Progenitor cell of endocrine pancreas (in vitro differentiated cells): ENCODE measurements at regions not wholly inside any gene's neighbourhood (a gene's known extent, or its start where the extent isn't known, plus 50 kb on each side); places are given as distances from the start of the nearest gene placed in this dataset.

ENCODE experiments used
- DNase-seq: peaks from one replicate; pipeline ENCODE4 v3.0.0; 2021; ENCODE audit warnings: low spot score; ENCODE audit not compliant: unreplicated experiment
- H3K27ac Mint-ChIP-seq: 2 replicates; pipeline ENCODE4 v1.8.0; 2021; ENCODE audit warnings: mild to moderate bottlenecking, moderate library complexity, mixed read lengths
- H3K27me3 Mint-ChIP-seq: 2 replicates; pipeline ENCODE4 v1.8.0; 2021; ENCODE audit warnings: mixed read lengths
- H3K36me3 Mint-ChIP-seq: 2 replicates; pipeline ENCODE4 v1.8.0; 2022; ENCODE audit warnings: mixed read lengths; ENCODE audit not compliant: insufficient read depth
- H3K4me1 Mint-ChIP-seq: 2 replicates; pipeline ENCODE4 v1.8.0; 2021; ENCODE audit warnings: low read depth, mixed read lengths
- H3K4me3 Mint-ChIP-seq: 2 replicates; pipeline ENCODE4 v1.8.0; 2021; ENCODE audit warnings: low read depth, mild to moderate bottlenecking, moderate library complexity, mixed read lengths
- H3K9me3 Mint-ChIP-seq: 2 replicates; pipeline ENCODE4 v1.8.0; 2021; ENCODE audit warnings: low read depth, mixed read lengths
- CTCF ChIP-seq: fragments of 200-600 bp; sonication (generic); IDR thresholded peaks from one replicate; pipeline ENCODE4 v1.5.0; 2021; ENCODE audit warnings: antibody characterized with exemption, mild to moderate bottlenecking; ENCODE audit not compliant: unreplicated experiment

GRCh38 chr7:131890176-131890575 is 333.7 kb upstream of the PODXL start:
- Mint-ChIP-seq H3K4me1 (no peaks in the 10 kb centered on the region), H3K4me3 (no peak overlapping the region), H3K27me3 (peaks cover 12% of the 10 kb centered on the region), H3K9me3 (peaks cover 8% of the 10 kb centered on the region), H3K36me3 (no peaks in the 10 kb centered on the region), H3K27ac (no peak overlapping the region)
- DNase-seq, result no peak
- no peak for TF ChIP-seq CTCF

- TF ChIP-seq CTCF, result no peak
- no peaks in the 10 kb centered on the region for H3K4me1 Mint-ChIP-seq
- peaks cover 12% of the 10 kb centered on the region for H3K27me3 Mint-ChIP-seq
- no peak overlapping the region for H3K4me3 Mint-ChIP-seq
- no peak overlapping the region for H3K27ac Mint-ChIP-seq
- no peak for DNase-seq
- no peaks in the 10 kb centered on the region for H3K36me3 Mint-ChIP-seq
- H3K9me3 Mint-ChIP-seq, result peaks cover 9% of the 10 kb centered on the region
Observed at GRCh38 chr7:131889572-131890150, 333.2 kb upstream of the PODXL start.

- Mint-ChIP-seq H3K27me3 (peaks cover 12% of the 10 kb centered on the region), H3K36me3 (no peaks in the 10 kb centered on the region), H3K27ac (no peak overlapping the region), H3K4me1 (no peaks in the 10 kb centered on the region), H3K9me3 (peaks cover 9% of the 10 kb centered on the region), H3K4me3 (no peak overlapping the region)
- no peak for DNase-seq
- no peak for TF ChIP-seq CTCF
Observed at GRCh38 chr7:131883769-131884168, 327.3 kb upstream of the PODXL start.

- Mint-ChIP-seq H3K27ac (no peak overlapping the region), H3K4me3 (no peak overlapping the region), H3K36me3 (no peaks in the 10 kb centered on the region), H3K9me3 (peaks cover 9% of the 10 kb centered on the region), H3K4me1 (no peaks in the 10 kb centered on the region), H3K27me3 (peaks cover 12% of the 10 kb centered on the region)
- TF ChIP-seq CTCF, result no peak
- DNase-seq, result no peak
Observed at GRCh38 chr7:131883196-131883595, 326.8 kb upstream of the PODXL start.

- no peak for TF ChIP-seq CTCF
- H3K27me3 Mint-ChIP-seq, result peaks cover 7% of the 10 kb centered on the region
- no peaks in the 10 kb centered on the region for H3K4me1 Mint-ChIP-seq
- H3K36me3 Mint-ChIP-seq, result no peaks in the 10 kb centered on the region
- no peak overlapping the region for H3K27ac Mint-ChIP-seq
- H3K9me3 Mint-ChIP-seq, result peaks cover 9% of the 10 kb centered on the region
- no peak for DNase-seq
- no peak overlapping the region for H3K4me3 Mint-ChIP-seq
Observed at GRCh38 chr7:131882321-131882720, 325.9 kb upstream of the PODXL start.
